ENCODE measurements at regions not wholly inside any gene's neighbourhood (a gene's known extent, or its start where the extent isn't known, plus 50 kb on each side); places are given as distances from the start of the nearest gene placed in this dataset.
"Not testable (repeated sequence)": the region's sequence is repeated elsewhere in the genome, so short reads cannot be mapped to it uniquely, and the experiment has no call there.

DNA sequence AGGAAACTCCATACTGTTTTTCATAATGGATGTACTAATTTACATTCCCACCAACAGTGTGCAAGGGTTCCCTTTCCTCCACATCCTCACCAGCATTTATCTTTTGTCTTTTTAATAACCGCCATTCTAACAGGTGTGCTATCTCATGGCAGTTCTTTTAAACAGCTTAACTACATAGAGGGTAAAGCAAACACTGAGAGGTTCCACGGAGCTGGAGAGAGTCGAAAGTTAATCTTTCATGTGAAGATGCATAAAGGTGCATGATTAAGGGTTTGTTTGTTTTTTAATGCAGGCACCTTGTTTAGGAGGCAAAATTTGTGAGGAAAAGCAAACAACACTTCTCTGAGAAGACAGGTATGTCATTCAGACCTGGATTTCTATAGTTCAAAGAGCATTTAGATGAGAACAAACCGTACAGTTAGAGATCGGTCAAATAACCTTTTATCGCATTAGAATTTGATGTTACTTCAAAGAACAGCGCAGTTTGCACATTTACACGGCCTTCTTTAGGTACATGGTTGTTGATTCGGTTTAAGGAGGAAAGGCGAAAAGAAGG is 193.9 kb downstream of the RBM26 start:
- Mint-ChIP-seq H3K4me1 (no peaks in the 10 kb centered on the region), H3K27me3 (peaks cover 43% of the 10 kb centered on the region), H3K9me3 (no peaks in the 10 kb centered on the region), H3K4me3 (no peak overlapping the region), H3K27ac (no peak overlapping the region), H3K36me3 (ENCODE audit: low read depth) (no peaks in the 10 kb centered on the region)
- no peak for DNase-seq
- intact Hi-C loops (cut with micrococcal nuclease), result no loop called here

DNA sequence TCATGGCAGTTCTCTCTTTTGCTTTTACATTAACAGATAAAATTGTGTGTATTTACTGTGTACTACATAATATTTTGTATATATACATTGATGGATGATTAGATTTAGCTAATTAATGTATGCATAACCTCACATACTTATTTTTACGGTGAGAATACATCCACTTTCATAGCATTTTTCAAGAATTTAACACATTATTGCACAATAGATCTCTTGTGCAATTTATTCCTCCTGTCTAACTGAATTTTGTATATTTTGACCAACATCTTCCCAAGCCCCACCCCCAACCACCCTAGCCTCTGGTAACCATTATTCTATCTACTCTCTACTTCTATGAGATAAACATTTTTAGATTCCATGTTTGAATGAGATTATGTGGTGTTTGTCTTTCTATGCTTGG is 194.7 kb downstream of the RBM26 start:
- peaks cover 42% of the 10 kb centered on the region for H3K27me3 Mint-ChIP-seq
- H3K36me3 Mint-ChIP-seq (ENCODE audit: low read depth), result no peaks in the 10 kb centered on the region
- intact Hi-C loops (cut with micrococcal nuclease), result no loop called here
- no peak overlapping the region for H3K4me3 Mint-ChIP-seq
- H3K27ac Mint-ChIP-seq, result no peak overlapping the region
- no peak for DNase-seq
- H3K9me3 Mint-ChIP-seq, result no peaks in the 10 kb centered on the region
- H3K4me1 Mint-ChIP-seq, result no peaks in the 10 kb centered on the region

GRCh38 chr13:79197933-79198332 is 208.1 kb downstream of the RBM26 start:
- Mint-ChIP-seq H3K27ac (no peak overlapping the region), H3K27me3 (peaks cover 3% of the 10 kb centered on the region), H3K36me3 (ENCODE audit: low read depth) (no peaks in the 10 kb centered on the region), H3K4me3 (no peak overlapping the region), H3K9me3 (peaks cover 7% of the 10 kb centered on the region), H3K4me1 (peaks cover 32% of the 10 kb centered on the region)
- DNase-seq, result no peak
- intact Hi-C loops (cut with micrococcal nuclease), result loop anchor here (10.0 kb wide), 2 partner anchors 257 to 327 kb away; no protein-coding TSS in a partner anchor

DNA sequence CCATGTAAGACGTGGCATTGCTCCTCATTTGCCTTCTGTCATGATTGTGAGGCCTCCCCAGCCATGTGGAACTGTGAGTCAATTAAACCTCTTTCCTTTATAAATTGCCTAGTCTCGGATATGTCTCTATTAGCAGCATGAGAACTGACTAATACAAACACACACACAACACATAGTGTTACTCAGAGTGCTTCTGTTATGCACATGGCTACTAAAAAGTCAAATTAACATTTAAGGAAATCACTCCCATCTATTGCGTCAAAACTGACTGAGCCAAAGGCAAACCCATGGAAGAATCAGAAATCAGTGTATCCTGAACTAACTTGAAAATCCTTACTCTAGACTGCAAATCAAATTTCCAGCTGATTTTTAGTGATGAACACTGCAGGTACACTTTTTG is 209.2 kb downstream of the RBM26 start:
- H3K27ac Mint-ChIP-seq, result no peak overlapping the region
- no peak overlapping the region for H3K4me3 Mint-ChIP-seq
- intact Hi-C loops (cut with micrococcal nuclease), result loop anchor here (10.0 kb wide), 2 partner anchors 258 to 328 kb away; no protein-coding TSS in a partner anchor
- peaks cover 7% of the 10 kb centered on the region for H3K9me3 Mint-ChIP-seq
- H3K27me3 Mint-ChIP-seq, result peaks cover 3% of the 10 kb centered on the region
- no peaks in the 10 kb centered on the region for H3K36me3 Mint-ChIP-seq (ENCODE audit: low read depth)
- H3K4me1 Mint-ChIP-seq, result peaks cover 40% of the 10 kb centered on the region
- DNase-seq, result no peak

- H3K4me3 Mint-ChIP-seq, result no peak overlapping the region
- intact Hi-C loops (cut with micrococcal nuclease), result loop anchor here (10.0 kb wide), 2 partner anchors 258 to 328 kb away; no protein-coding TSS in a partner anchor
- no peaks in the 10 kb centered on the region for H3K36me3 Mint-ChIP-seq (ENCODE audit: low read depth)
- no peak for DNase-seq
- H3K4me1 Mint-ChIP-seq, result peaks cover 44% of the 10 kb centered on the region
- H3K27ac Mint-ChIP-seq, result no peak overlapping the region
- peaks cover 5% of the 10 kb centered on the region for H3K27me3 Mint-ChIP-seq
- H3K9me3 Mint-ChIP-seq, result peaks cover 7% of the 10 kb centered on the region
These were observed 209.7 kb downstream of the RBM26 start for GRCh38 chr13:79196366-79196765.

DNA sequence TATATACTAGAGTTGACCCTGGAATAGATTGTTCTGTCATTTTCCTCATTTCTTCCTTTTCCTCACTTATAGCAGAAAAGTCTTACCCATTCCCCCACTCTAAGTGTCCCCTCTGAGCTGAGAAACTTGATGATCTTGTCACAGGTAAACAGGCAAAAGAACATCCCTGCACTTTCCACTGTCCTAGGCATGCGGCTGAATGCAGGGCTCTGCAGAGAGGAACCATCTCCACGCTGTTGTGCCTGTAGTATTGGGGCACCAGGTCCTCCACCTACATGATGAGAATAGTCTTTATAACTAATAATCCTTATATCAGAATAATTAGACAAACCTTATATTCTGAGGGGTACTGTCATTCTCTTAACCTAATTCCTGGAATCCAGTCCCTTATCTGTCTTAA is 211.3 kb downstream of the RBM26 start:
- Mint-ChIP-seq H3K27ac (no peak overlapping the region), H3K4me3 (peak overlapping the region; percentile 60), H3K36me3 (ENCODE audit: low read depth) (no peaks in the 10 kb centered on the region), H3K9me3 (peaks cover 7% of the 10 kb centered on the region), H3K27me3 (peaks cover 2% of the 10 kb centered on the region), H3K4me1 (peaks cover 50% of the 10 kb centered on the region)
- DNase-seq, result no peak
- intact Hi-C loops (cut with micrococcal nuclease), result loop anchor here (2.0 to 10.0 kb wide), 4 partner anchors 198 to 537 kb away; partner anchors contain the start of gene OBI1

GRCh38 chr13:79194272-79194671 is 211.8 kb downstream of the RBM26 start:
- H3K9me3 Mint-ChIP-seq, result peaks cover 11% of the 10 kb centered on the region
- peaks cover 2% of the 10 kb centered on the region for H3K27me3 Mint-ChIP-seq
- DNase-seq, result peak; percentile 89
- peaks cover 50% of the 10 kb centered on the region for H3K4me1 Mint-ChIP-seq
- intact Hi-C loops (cut with micrococcal nuclease), result loop anchor here (2.0 to 10.0 kb wide), 4 partner anchors 199 to 537 kb away; partner anchors contain the start of gene OBI1
- H3K4me3 Mint-ChIP-seq, result peak overlapping the region; percentile 60
- no peaks in the 10 kb centered on the region for H3K36me3 Mint-ChIP-seq (ENCODE audit: low read depth)
- peak overlapping the region; percentile 39 for H3K27ac Mint-ChIP-seq

DNA sequence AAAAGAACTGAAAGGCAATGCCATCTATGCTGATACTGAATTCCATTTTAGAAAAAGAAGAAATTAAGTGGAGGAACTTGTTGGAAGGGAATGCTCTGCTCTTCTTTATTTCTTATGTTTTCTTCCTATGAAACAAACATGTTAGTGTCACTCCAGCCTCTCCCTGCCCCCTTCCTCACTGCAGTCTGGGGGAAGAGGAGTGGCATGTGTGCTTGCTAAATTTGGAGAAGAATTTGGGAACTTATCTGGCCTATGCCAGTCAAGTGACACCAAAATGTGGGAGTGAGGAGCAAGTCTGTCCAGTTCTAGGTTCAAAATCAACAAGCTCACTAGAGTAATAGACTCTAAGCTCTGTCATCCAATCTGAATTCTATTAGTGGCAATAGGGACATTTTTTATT is 214.6 kb downstream of the RBM26 start:
- no peak for DNase-seq
- intact Hi-C loops (cut with micrococcal nuclease), result loop anchor here (5.0 to 10.0 kb wide), 3 partner anchors 263 to 534 kb away; partner anchors contain the start of gene OBI1
- H3K27ac Mint-ChIP-seq, result no peak overlapping the region
- no peaks in the 10 kb centered on the region for H3K36me3 Mint-ChIP-seq (ENCODE audit: low read depth)
- H3K9me3 Mint-ChIP-seq, result peaks cover 9% of the 10 kb centered on the region
- no peak overlapping the region for H3K4me3 Mint-ChIP-seq
- H3K4me1 Mint-ChIP-seq, result peaks cover 48% of the 10 kb centered on the region
- peaks cover 14% of the 10 kb centered on the region for H3K27me3 Mint-ChIP-seq

DNA sequence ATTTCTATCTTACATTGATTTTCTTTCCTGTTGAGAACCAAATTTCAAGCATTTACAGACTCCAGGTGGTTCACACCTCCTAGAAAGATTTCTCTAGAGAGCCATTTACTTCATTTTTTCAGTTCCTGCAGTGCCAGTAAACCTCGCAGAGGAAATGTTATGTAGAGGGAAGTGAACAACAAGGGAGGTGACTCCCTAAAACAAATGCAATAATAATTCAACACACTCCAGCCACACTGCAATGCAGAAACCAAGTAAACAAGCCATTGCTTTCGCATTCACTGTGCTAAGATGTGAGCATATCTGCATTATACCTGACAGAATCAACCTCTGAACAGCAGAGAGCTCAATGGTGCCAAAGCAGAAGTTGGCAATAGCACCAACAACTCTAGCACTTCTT is 215.1 kb downstream of the RBM26 start:
- no peak for DNase-seq
- H3K9me3 Mint-ChIP-seq, result peaks cover 7% of the 10 kb centered on the region
- H3K4me1 Mint-ChIP-seq, result peaks cover 43% of the 10 kb centered on the region
- H3K27ac Mint-ChIP-seq, result no peak overlapping the region
- H3K4me3 Mint-ChIP-seq, result no peak overlapping the region
- intact Hi-C loops (cut with micrococcal nuclease), result loop anchor here (5.0 to 10.0 kb wide), 3 partner anchors 264 to 534 kb away; partner anchors contain the start of gene OBI1
- H3K27me3 Mint-ChIP-seq, result peaks cover 14% of the 10 kb centered on the region
- H3K36me3 Mint-ChIP-seq (ENCODE audit: low read depth), result no peaks in the 10 kb centered on the region

DNA sequence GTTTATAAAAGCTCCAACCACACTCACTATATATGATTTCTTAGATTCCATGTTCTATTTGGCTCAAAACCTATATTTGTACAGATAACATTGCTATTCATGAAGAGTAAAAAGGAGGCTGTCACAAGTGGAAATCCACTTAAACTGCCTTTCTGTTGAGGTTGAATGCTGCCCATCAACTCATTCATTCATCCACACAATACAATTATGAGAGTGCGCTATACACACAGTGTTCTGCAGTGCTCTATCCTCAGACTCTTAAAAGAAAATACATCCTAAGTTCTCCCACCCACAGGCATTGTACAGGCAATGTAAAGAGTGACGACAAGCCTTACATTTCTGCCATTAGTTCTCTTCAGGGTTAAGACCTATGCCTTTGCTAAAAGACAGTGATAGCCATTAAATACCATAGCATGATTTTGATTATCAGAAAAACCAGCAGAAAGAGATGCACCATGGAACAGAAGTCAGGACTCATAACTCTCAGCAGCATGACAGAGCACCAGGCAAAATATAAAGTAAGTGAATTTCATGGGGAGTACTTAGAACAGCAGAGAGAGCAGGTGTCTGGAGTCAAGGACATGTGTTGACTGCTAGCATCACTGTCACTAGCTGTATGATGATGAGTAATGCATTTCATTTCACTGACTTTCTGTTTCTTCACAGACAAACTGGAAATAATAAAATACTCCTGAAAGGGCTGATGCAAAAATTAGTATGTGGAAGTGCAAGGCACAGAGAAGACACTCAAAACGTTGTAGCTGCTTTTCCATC is 218.0 kb downstream of the RBM26 start:
- H3K4me1 Mint-ChIP-seq, result peaks cover 21% of the 10 kb centered on the region
- no peak for DNase-seq
- H3K27ac Mint-ChIP-seq, result no peak overlapping the region
- peaks cover 14% of the 10 kb centered on the region for H3K27me3 Mint-ChIP-seq
- no peaks in the 10 kb centered on the region for H3K36me3 Mint-ChIP-seq (ENCODE audit: low read depth)
- peaks cover 7% of the 10 kb centered on the region for H3K9me3 Mint-ChIP-seq
- H3K4me3 Mint-ChIP-seq, result no peak overlapping the region
- intact Hi-C loops (cut with micrococcal nuclease), result no loop called here

- DNase-seq, result no peak
- Mint-ChIP-seq H3K27ac (no peak overlapping the region), H3K27me3 (peaks cover 20% of the 10 kb centered on the region), H3K9me3 (peaks cover 7% of the 10 kb centered on the region), H3K4me1 (peaks cover 3% of the 10 kb centered on the region), H3K36me3 (ENCODE audit: low read depth) (no peaks in the 10 kb centered on the region), H3K4me3 (no peak overlapping the region)
- intact Hi-C loops (cut with micrococcal nuclease), result no loop called here
These were observed 220.5 kb downstream of the RBM26 start for GRCh38 chr13:79185580-79185979.

DNA sequence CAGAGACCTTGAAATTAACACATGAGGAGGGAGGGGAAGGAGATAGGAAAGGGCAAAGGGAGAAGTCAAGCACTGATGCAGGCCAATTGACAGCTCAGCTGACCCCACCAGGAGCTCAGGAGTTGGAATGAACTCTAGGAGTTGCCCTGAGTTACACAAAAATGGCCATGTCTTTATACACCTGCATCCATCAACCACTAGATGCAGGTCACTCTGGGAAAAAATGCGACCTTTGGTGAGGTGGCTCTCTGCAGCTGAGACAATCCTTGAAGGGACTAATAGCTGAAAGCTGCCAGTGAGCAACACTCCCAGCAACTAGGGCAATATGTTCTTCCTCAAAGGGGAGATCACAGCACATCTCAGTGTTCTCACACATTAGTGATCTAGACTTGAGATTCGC is 222.8 kb downstream of the RBM26 start:
- H3K36me3 Mint-ChIP-seq (ENCODE audit: low read depth), result no peaks in the 10 kb centered on the region
- intact Hi-C loops (cut with micrococcal nuclease), result no loop called here
- H3K27me3 Mint-ChIP-seq, result peaks cover 25% of the 10 kb centered on the region

GRCh38 chr13:79173691-79174090 is 232.4 kb downstream of the RBM26 start:
- peaks cover 15% of the 10 kb centered on the region for H3K9me3 Mint-ChIP-seq
- H3K4me3 Mint-ChIP-seq; H3K36me3 Mint-ChIP-seq (ENCODE audit: low read depth); H3K27ac Mint-ChIP-seq; DNase-seq; intact Hi-C loops (cut with micrococcal nuclease); H3K4me1 Mint-ChIP-seq: not testable (repeated sequence)
- peaks cover 40% of the 10 kb centered on the region for H3K27me3 Mint-ChIP-seq

More for the DNA sequence above, 222.8 kb downstream of the RBM26 start:
- Mint-ChIP-seq H3K4me1 (peaks cover 3% of the 10 kb centered on the region), H3K27ac (no peak overlapping the region), H3K9me3 (no peaks in the 10 kb centered on the region), H3K4me3 (no peak overlapping the region)
- DNase-seq, result no peak

GRCh38 chr13:79172924-79173323 is 233.1 kb downstream of the RBM26 start:
- Mint-ChIP-seq H3K9me3 (peaks cover 15% of the 10 kb centered on the region), H3K27me3 (peaks cover 41% of the 10 kb centered on the region)
- intact Hi-C loops (cut with micrococcal nuclease); H3K27ac Mint-ChIP-seq; H3K4me3 Mint-ChIP-seq; H3K36me3 Mint-ChIP-seq (ENCODE audit: low read depth); DNase-seq; H3K4me1 Mint-ChIP-seq: not testable (repeated sequence)

All from activated CD4-positive, alpha-beta T cell treated with anti-CD3 and anti-CD28 coated beads, Interleukin-2, amount 10 ng/mL, durations not matched to agents 24 days and 14 days (primary cell).